ENCODE measurements at regions not wholly inside any gene's neighbourhood (a gene's known extent, or its start where the extent isn't known, plus 50 kb on each side); places are given as distances from the start of the nearest gene placed in this dataset.

DNA sequence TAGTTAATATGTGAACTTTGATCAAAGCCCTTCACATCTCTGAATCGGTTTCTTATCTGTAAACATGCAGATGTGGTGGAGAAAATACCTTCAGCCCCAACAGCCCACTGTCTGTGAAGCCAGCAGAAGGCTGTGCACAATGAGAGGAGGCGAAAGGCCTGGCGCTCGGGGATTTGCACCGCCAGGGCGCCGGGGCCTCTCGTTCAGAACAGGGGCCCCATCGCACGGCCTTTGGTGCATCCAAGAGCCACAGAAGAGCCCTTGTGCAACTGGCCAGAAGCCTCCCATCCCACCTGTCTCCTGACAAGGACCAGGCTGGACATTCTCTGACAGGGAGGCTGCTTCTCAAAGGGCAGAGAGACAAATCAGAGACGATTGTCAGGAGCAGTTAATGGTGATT is 407.2 kb upstream of the MYT1L start:
- H3K9ac ChIP-seq (ENCODE audit: low read length), result no peak overlapping the region
- H3K9me3 ChIP-seq (replicated peaks; ENCODE audit: insufficient read depth, low read length), result no peaks in the 10 kb centered on the region
- no peaks in the 10 kb centered on the region for H3K27me3 ChIP-seq (replicated peaks; ENCODE audit: insufficient read depth, low read length)
- H3K36me3 ChIP-seq (replicated peaks; ENCODE audit: insufficient read depth, low read length), result no peaks in the 10 kb centered on the region
- H2AFZ ChIP-seq (ENCODE audit: low read length), result no peak overlapping the region
- H3K4me1 ChIP-seq (ENCODE audit: low read length), result no peaks in the 10 kb centered on the region
- H4K20me1 ChIP-seq (ENCODE audit: insufficient read depth, low read length), result no peaks in the 10 kb centered on the region
- H3F3A ChIP-seq (ENCODE audit: insufficient read depth, low read length), result no peaks in the 10 kb centered on the region
- H3K4me2 ChIP-seq (ENCODE audit: low read depth, low read length), result no peak overlapping the region
- no peak overlapping the region for H3K4me3 ChIP-seq (ENCODE audit: low read length)
- H3K27ac ChIP-seq (ENCODE audit: low read length), result no peak overlapping the region
- TF ChIP-seq CTCF (IDR thresholded peaks at IDR 0.05; ENCODE audit: low read length), result no peak
- no peak for TF ChIP-seq EZH2 (optimal IDR thresholded peaks at IDR 0.05; ENCODE audit: low read depth, low read length)
- TF ChIP-seq EZH2phosphoT487 (IDR thresholded peaks at IDR 0.05; ENCODE audit: low read length), result no peak
- H3K9me2 ChIP-seq (replicated peaks; ENCODE audit: insufficient read depth, low read length), result no peaks in the 10 kb centered on the region
- H3K79me2 ChIP-seq (ENCODE audit: low read length), result no peaks in the 10 kb centered on the region
- DNase-seq, result no peak

GRCh38 chr2:2735041-2735440 is 404.0 kb upstream of the MYT1L start:
- Histone ChIP-seq H3K27me3 (replicated peaks; ENCODE audit: insufficient read depth, low read length) (no peaks in the 10 kb centered on the region), H3K9me2 (replicated peaks; ENCODE audit: insufficient read depth, low read length) (no peaks in the 10 kb centered on the region), H3K4me3 (ENCODE audit: low read length) (no peak overlapping the region), H3F3A (ENCODE audit: insufficient read depth, low read length) (no peaks in the 10 kb centered on the region), H3K9me3 (replicated peaks; ENCODE audit: insufficient read depth, low read length) (no peaks in the 10 kb centered on the region), H3K9ac (ENCODE audit: low read length) (no peak overlapping the region), H2AFZ (ENCODE audit: low read length) (no peak overlapping the region), H3K27ac (ENCODE audit: low read length) (no peak overlapping the region), H3K36me3 (replicated peaks; ENCODE audit: insufficient read depth, low read length) (no peaks in the 10 kb centered on the region), H3K4me1 (ENCODE audit: low read length) (no peaks in the 10 kb centered on the region), H4K20me1 (ENCODE audit: insufficient read depth, low read length) (no peaks in the 10 kb centered on the region), H3K4me2 (ENCODE audit: low read depth, low read length) (no peak overlapping the region), H3K79me2 (ENCODE audit: low read length) (no peaks in the 10 kb centered on the region)
- TF ChIP-seq EZH2 (optimal IDR thresholded peaks at IDR 0.05; ENCODE audit: low read depth, low read length) (no peak), EZH2phosphoT487 (IDR thresholded peaks at IDR 0.05; ENCODE audit: low read length) (no peak), CTCF (IDR thresholded peaks at IDR 0.05; ENCODE audit: low read length) (no peak)
- DNase-seq, result no peak

DNA sequence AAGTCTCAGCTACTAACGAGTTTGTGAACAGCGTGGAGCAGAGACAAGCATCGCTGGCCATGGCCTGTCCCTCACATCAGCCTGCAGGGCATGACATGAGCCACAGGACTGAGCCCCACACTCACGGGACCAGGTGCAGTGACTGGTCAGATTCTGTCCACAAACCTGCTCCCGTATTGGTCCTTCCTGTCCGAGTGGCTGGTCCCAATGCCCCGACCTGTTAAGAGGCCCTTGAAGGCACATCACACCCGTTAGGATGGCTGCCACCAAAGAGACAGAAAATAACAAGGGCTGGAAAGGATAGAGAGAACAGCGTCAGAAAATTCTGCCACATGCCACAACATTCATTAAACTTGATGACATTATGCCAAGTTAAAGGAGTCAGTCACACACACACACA is 403.2 kb upstream of the MYT1L start:
- Histone ChIP-seq H3K4me3 (ENCODE audit: low read length) (no peak overlapping the region), H3K27me3 (replicated peaks; ENCODE audit: insufficient read depth, low read length) (no peaks in the 10 kb centered on the region), H3K36me3 (replicated peaks; ENCODE audit: insufficient read depth, low read length) (no peaks in the 10 kb centered on the region), H3K4me1 (ENCODE audit: low read length) (no peaks in the 10 kb centered on the region), H3K9ac (ENCODE audit: low read length) (no peak overlapping the region), H3K79me2 (ENCODE audit: low read length) (no peaks in the 10 kb centered on the region), H3K4me2 (ENCODE audit: low read depth, low read length) (no peak overlapping the region), H2AFZ (ENCODE audit: low read length) (no peak overlapping the region), H3F3A (ENCODE audit: insufficient read depth, low read length) (no peaks in the 10 kb centered on the region), H3K9me3 (replicated peaks; ENCODE audit: insufficient read depth, low read length) (no peaks in the 10 kb centered on the region), H3K9me2 (replicated peaks; ENCODE audit: insufficient read depth, low read length) (no peaks in the 10 kb centered on the region), H3K27ac (ENCODE audit: low read length) (no peak overlapping the region), H4K20me1 (ENCODE audit: insufficient read depth, low read length) (no peaks in the 10 kb centered on the region)
- TF ChIP-seq EZH2 (optimal IDR thresholded peaks at IDR 0.05; ENCODE audit: low read depth, low read length) (no peak), EZH2phosphoT487 (IDR thresholded peaks at IDR 0.05; ENCODE audit: low read length) (no peak), CTCF (IDR thresholded peaks at IDR 0.05; ENCODE audit: low read length) (no peak)
- no peak for DNase-seq

Measured in MM.1S (cell line).